GM18858 (cell line): ENCODE measurements at regions not wholly inside any gene's neighbourhood (a gene's known extent, or its start where the extent isn't known, plus 50 kb on each side); places are given as distances from the start of the nearest gene placed in this dataset.

Experiments
- ATAC-seq: cut with Tn5 transposase; IDR thresholded peaks from one replicate; pipeline ENCODE4 v1.9.1; 2021; ENCODE audit not compliant: unreplicated experiment

GRCh38 chr10:83248106-83248631 is 891.1 kb upstream of the GHITM start:
- no peak for ATAC-seq

GRCh38 chr10:83250396-83250795 is 888.9 kb upstream of the GHITM start:
- no peak for ATAC-seq

- ATAC-seq: no peak
Observed at GRCh38 chr10:83252169-83252568, 887.1 kb upstream of the GHITM start.

GRCh38 chr10:83252596-83252995 is 886.7 kb upstream of the GHITM start:
- ATAC-seq: no peak

- ATAC-seq: no peak
Observed at GRCh38 chr10:83253011-83253671, 886.2 kb upstream of the GHITM start.

GRCh38 chr10:83254698-83255097 is 884.6 kb upstream of the GHITM start:
- no peak for ATAC-seq

GRCh38 chr10:83262434-83262833 is 876.9 kb upstream of the GHITM start:
- ATAC-seq: no peak

GRCh38 chr10:83272666-83273434 is 866.5 kb upstream of the GHITM start:
- no peak for ATAC-seq

GRCh38 chr10:83274088-83274487 is 865.2 kb upstream of the GHITM start:
- no peak for ATAC-seq

GRCh38 chr10:83276971-83277370 is 862.3 kb upstream of the GHITM start:
- ATAC-seq: no peak

GRCh38 chr10:83283151-83283550 is 856.2 kb upstream of the GHITM start:
- ATAC-seq: no peak

GRCh38 chr10:83287374-83287773 is 851.9 kb upstream of the GHITM start:
- no peak for ATAC-seq

GRCh38 chr10:83289373-83289772 is 849.9 kb upstream of the GHITM start:
- ATAC-seq: no peak

- no peak for ATAC-seq
Observed at GRCh38 chr10:83289948-83290347, 849.4 kb upstream of the GHITM start.

- no peak for ATAC-seq
Observed at GRCh38 chr10:83301732-83302131, 837.6 kb upstream of the GHITM start.

GRCh38 chr10:83302623-83303022 is 836.7 kb upstream of the GHITM start:
- no peak for ATAC-seq

- no peak for ATAC-seq
Observed at GRCh38 chr10:83310688-83311087, 828.6 kb upstream of the GHITM start.

GRCh38 chr10:83312570-83312969 is 826.7 kb upstream of the GHITM start:
- no peak for ATAC-seq

GRCh38 chr10:83332690-83333089 is 806.6 kb upstream of the GHITM start:
- ATAC-seq: no peak

GRCh38 chr10:83333566-83333965 is 805.7 kb upstream of the GHITM start:
- ATAC-seq: no peak

GRCh38 chr10:83343676-83344075 is 795.6 kb upstream of the GHITM start:
- no peak for ATAC-seq

GRCh38 chr10:83346266-83346910 is 792.9 kb upstream of the GHITM start:
- no peak for ATAC-seq
